Mucosa of descending colon (tissue), 3 donors: ENCODE measurements at regions not wholly inside any gene's neighbourhood (a gene's known extent, or its start where the extent isn't known, plus 50 kb on each side); places are given as distances from the start of the nearest gene placed in this dataset.

Experiments used
- ATAC-seq: fragments of 200-7000 bp; cut with Tn5 transposase; one replicate; pipeline ENCODE4 v1.9.1; 2020; ENCODE audit warnings: mild to moderate bottlenecking, moderate library complexity
- DNase-seq, 3 donors: peaks; one replicate each; pipeline ENCODE4 v3.0.0-alpha.2; 2020
- H3K36me3 ChIP-seq: fragments of 200-600 bp; one replicate; pipeline ENCODE4 v1.8.0; 2021; ENCODE audit warnings: low read depth, mild to moderate bottlenecking
- H3K4me1 ChIP-seq: fragments of 200-600 bp; one replicate; pipeline ENCODE4 v1.8.0; 2021; ENCODE audit warnings: low read depth, mild to moderate bottlenecking
- H3K4me3 ChIP-seq: fragments of 200-600 bp; one replicate; pipeline ENCODE4 v1.8.0; 2021; ENCODE audit warnings: mild to moderate bottlenecking
- H3K9me3 ChIP-seq: fragments of 200-600 bp; one replicate; pipeline ENCODE4 v1.8.0; 2021; ENCODE audit warnings: mild to moderate bottlenecking
- intact Hi-C, 2 donors: fragments of 100-400 bp; cut with DNase I in 1 of 2; cut with micrococcal nuclease in 1 of 2; formaldehyde crosslinking; loops; one replicate each; pipeline versions ENCODE4 v1.11.0 to v1.11.1; 2022; cut with DNase I, micrococcal nuclease
- TF ChIP-seq, protein P1 (sequence below): fragments of 200-600 bp; IDR thresholded peaks from one replicate; pipeline ENCODE4 v1.8.0; 2022; ENCODE audit warnings: antibody characterized with exemption, mild to moderate bottlenecking
- donor health status: DM: no; HTN: no; CAD: no; lungs with moderate emphysema.
- donor health status: DM: no; HTN: no; CAD: no.
- donor health status: DM: no; HTN: yes; CAD: no.

GRCh38 chr16:80442779-80443178, 98.0 kb upstream of the DYNLRB2 start:
- no peaks in the 10 kb centered on the region for H3K36me3 ChIP-seq
- ATAC-seq = no peak
- no peaks in the 10 kb centered on the region for H3K9me3 ChIP-seq
- no peaks in the 10 kb centered on the region for H3K4me1 ChIP-seq
- H3K4me3 ChIP-seq = no peak overlapping the region
- intact Hi-C loops = no loop called here
- no peak for DNase-seq
- TF ChIP-seq, protein P1, sequence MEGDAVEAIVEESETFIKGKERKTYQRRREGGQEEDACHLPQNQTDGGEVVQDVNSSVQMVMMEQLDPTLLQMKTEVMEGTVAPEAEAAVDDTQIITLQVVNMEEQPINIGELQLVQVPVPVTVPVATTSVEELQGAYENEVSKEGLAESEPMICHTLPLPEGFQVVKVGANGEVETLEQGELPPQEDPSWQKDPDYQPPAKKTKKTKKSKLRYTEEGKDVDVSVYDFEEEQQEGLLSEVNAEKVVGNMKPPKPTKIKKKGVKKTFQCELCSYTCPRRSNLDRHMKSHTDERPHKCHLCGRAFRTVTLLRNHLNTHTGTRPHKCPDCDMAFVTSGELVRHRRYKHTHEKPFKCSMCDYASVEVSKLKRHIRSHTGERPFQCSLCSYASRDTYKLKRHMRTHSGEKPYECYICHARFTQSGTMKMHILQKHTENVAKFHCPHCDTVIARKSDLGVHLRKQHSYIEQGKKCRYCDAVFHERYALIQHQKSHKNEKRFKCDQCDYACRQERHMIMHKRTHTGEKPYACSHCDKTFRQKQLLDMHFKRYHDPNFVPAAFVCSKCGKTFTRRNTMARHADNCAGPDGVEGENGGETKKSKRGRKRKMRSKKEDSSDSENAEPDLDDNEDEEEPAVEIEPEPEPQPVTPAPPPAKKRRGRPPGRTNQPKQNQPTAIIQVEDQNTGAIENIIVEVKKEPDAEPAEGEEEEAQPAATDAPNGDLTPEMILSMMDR = no peak

GRCh38 chr16:80441935-80442334, 98.9 kb upstream of the DYNLRB2 start:
- Histone ChIP-seq H3K4me1 (no peaks in the 10 kb centered on the region), H3K4me3 (no peak overlapping the region), H3K36me3 (no peaks in the 10 kb centered on the region), H3K9me3 (no peaks in the 10 kb centered on the region)
- no peak for DNase-seq
- intact Hi-C loops = no loop called here
- TF ChIP-seq, protein P1 = no peak
- ATAC-seq = no peak

DNA sequence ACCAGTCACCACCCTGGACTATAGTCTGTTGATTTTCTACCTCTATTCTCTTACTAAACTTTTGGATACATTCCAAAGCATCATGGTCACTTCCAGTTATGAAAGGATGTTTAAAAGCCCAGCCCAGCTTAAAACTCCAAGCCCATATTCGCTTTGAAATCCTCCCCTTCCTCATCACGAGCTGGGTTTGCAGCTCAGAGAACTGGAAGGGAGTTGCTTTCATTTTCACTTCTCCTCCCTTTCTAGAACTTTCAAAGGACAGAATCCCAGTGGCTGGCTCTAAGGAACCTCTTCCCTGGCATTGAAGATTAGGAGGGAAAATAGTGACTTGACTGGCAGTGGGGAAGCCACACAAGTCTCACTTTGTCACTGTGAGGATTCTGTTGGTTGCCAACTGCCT, 100.1 kb upstream of the DYNLRB2 start:
- H3K9me3 ChIP-seq = no peaks in the 10 kb centered on the region
- H3K36me3 ChIP-seq = no peaks in the 10 kb centered on the region
- TF ChIP-seq, protein P1 = no peak
- intact Hi-C loops = no loop called here
- ATAC-seq = no peak
- H3K4me3 ChIP-seq = no peak overlapping the region
- no peaks in the 10 kb centered on the region for H3K4me1 ChIP-seq
- no peak for DNase-seq

DNA sequence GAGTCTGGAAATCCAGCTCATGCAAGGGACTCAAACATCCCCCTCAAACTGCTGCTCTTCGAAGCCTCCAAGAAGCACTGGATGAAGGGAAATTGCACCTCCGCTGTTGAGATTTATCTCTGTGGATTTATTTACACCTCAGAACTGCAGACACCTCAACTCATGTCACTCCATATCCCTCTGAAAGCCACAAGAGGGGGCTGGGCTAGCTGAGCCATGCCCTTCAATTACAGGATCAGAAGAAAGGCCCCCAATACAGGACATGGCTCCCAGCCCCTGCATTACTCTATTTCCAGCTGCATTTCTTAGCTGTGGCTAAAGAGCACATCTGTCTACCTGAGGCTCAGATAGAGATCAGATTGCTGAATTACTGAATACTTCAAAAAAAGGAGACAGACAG, 103.1 kb upstream of the DYNLRB2 start:
- DNase-seq (no peak), ATAC-seq (no peak)
- H3K4me1 ChIP-seq = no peaks in the 10 kb centered on the region
- intact Hi-C loops = no loop called here
- H3K4me3 ChIP-seq = no peak overlapping the region
- TF ChIP-seq, protein P1 = no peak
- no peaks in the 10 kb centered on the region for H3K9me3 ChIP-seq
- H3K36me3 ChIP-seq = no peaks in the 10 kb centered on the region

DNA sequence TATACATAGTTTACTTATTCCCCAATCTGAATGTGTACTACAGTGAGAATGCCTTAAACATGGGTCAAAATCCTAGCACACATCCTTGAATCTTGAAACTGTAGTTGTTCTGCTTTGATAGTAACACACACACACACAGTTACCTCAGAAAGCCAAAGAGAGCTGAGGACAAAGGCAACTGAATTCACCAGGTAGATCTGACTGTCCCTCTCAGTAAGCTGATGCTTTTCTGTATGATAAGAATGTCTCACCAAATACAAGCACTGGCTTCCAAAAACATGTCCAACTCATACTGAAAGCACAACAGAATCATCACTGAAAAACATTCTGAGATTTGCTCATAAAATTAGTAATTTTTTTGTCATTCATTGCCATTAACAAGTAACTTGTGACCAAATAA, 104.3 kb upstream of the DYNLRB2 start:
- H3K4me1 ChIP-seq = no peaks in the 10 kb centered on the region
- intact Hi-C loops = no loop called here
- DNase-seq (no peak), ATAC-seq (no peak)
- no peaks in the 10 kb centered on the region for H3K36me3 ChIP-seq
- no peaks in the 10 kb centered on the region for H3K9me3 ChIP-seq
- TF ChIP-seq, protein P1 = no peak
- no peak overlapping the region for H3K4me3 ChIP-seq

- Histone ChIP-seq H3K36me3 (no peaks in the 10 kb centered on the region), H3K4me1 (no peaks in the 10 kb centered on the region), H3K9me3 (no peaks in the 10 kb centered on the region), H3K4me3 (no peak overlapping the region)
- intact Hi-C loops = no loop called here
- DNase-seq (no peak), ATAC-seq (no peak)
- TF ChIP-seq, protein P1 = no peak
These were observed 107.2 kb upstream of the DYNLRB2 start for GRCh38 chr16:80433623-80434022.
